Glomerular visceral epithelial cell (primary cell): ENCODE measurements at regions not wholly inside any gene's neighbourhood (a gene's known extent, or its start where the extent isn't known, plus 50 kb on each side); places are given as distances from the start of the nearest gene placed in this dataset.

Experiments used
- DNase-seq: peaks from one replicate; pipeline ENCODE4 v3.0.0-alpha.2; 2016; ENCODE audit errors: extremely low spot score

DNA sequence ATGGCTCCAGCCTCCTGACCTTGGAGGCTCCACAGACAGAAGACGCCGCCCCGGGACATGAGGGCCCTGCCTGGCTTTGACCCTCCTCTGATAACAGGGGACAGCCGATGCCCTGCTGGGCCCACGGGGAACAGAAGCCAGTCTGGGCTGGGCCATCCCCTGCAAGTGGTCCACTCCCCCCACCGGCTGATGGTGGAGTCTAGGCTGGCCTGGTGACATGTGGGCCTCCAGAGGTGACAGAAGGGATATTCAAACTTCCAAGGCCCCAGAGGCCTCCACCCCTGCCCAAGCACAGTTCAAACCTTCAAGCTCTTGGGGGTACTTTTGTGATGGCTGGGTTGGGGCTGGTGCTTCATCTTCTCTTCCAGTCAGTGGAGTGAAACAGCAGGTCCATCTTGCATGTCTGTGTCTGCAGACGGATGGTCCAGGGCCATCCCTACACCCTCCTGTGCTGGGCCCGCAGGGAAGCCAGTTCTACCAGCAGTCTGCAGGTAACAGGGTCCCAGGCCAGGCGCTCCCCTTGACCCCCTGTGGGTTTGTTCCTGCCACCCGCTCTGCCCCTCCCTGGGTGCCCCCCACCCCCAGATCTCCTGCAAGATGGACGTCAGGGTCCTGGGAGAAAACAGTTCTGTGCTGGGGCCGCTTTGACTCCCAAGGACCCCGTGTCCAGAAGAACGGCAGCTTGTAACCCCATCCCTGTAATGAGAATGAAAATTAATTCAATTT lies 929.9 kb downstream of the BRD1 start:
- no peak for DNase-seq

DNA sequence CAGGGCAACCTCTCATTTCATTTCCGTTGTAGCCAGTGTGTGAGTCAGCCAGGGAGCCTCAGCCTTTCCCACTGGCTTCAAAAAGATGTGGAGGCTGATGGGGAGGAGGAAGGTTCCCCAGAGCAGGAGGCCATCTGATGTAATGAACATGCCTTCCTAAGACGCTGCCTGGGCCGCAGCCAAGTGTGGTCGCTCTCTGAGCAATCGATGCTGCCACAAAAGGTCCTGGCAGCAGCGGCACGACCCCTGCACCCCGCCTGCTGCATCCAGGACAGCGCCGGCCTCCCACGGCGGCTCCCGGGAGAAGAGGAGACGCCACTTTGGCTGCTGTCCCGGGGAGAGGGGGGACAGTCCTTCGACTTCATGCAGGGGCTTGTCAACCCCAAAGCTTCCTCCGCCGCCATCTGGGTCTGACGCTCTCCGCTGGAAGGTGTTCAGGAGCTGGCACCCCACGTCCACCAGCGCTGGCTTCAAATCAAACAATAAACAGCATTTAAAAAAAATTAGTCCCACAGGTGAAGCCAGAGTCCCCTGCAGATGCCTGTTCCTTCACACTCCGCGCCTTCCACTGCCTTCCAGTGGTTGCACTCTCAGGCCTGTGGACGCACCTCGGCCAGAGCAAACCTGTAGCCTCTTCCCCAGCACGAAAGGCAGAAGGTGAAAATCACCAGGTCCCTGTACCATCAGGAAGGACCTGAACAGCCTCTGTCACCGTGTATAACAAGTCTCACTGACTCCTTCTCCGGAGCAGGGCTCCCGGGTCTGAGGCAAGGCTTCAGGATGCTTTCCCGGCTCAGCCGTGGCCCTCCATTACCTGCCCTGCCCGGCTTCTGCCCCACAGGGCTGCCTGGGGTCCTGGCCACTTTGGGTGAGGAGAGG lies 930.7 kb downstream of the BRD1 start:
- no peak for DNase-seq

DNA sequence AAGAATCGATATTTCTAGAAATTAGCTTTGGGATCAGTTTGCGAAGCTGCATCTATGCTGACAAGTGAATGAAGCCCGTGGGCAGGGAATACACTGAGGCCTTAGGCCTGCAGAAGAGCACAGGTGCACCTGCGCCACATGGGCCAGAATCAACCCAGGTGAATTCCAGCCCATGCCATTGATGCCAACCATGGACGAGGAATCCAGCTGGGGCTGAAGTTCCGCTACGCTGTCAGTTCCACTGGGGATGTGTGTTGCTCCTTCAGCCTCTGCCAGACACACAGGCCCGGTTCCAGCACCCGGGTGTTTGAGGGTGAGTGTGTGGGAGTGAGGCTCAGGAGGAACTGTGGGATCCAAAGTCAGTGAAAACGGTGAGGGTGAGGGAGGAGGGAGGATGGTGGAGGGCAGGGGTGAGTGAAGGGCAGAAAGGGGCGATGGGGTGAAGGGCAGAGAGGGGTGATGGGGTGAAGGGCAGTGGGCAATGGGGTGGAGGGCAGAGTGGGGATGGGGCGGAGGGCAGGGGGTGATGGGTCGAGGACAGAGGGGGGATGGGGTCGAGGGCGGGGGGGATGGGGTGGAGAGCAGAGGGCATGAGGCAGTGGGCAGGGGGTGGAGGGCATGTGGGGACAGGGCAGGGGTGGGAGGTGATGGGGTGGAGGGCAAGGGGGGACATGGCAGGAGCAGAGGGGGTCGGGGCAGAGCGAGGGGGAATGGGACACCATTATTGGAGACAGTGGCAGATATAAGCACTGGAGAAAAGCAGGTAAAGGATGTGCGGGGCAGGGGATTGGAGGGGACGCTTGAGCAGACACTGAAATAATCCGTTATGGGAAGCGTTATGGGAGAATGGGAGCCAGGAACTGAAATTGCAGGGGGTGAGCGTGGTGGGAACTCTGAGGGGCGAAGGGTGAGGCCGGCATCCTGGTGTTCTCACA lies 931.6 kb downstream of the BRD1 start:
- no peak for DNase-seq

DNA sequence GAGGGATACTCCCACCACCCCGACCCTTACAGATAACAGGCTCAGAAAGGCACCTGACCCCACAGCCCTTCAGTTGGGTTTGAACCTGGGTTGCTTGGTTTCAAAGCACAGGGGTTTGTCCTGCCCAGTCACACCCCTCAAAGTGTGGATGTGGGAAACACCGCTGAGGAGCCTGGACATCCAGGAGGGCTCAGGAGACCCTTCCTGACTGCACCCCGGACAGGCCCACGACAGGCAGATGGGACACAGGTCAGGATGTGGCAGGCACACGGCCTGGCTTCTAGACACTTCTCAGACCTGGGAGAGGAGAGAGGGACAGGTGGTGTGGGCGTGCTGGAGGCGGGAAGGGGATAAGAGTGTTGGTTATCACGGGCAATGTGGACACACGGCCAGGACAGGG lies 932.3 kb downstream of the BRD1 start:
- no peak for DNase-seq

DNA sequence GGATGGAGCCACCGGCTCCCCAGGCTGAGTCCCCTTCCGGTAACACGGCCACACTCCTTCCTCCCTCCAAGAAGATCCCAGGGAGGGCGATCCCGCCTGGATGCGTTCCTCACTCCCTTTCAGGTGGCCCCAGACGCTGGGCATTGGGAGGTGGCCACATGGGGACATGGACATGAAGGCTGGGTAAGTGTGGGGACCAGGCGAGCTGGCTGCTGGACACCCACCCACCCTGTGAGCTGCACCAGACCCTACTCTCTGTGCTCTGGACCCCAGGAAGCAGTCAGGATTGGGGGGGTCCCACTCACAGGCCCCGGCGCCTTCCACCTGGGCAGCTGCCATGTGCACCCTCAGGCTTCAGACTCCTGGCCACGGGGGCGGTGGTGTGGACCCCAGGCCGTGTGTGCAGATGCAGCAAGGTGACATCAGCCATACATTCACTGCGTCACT lies 932.8 kb downstream of the BRD1 start:
- no peak for DNase-seq

DNA sequence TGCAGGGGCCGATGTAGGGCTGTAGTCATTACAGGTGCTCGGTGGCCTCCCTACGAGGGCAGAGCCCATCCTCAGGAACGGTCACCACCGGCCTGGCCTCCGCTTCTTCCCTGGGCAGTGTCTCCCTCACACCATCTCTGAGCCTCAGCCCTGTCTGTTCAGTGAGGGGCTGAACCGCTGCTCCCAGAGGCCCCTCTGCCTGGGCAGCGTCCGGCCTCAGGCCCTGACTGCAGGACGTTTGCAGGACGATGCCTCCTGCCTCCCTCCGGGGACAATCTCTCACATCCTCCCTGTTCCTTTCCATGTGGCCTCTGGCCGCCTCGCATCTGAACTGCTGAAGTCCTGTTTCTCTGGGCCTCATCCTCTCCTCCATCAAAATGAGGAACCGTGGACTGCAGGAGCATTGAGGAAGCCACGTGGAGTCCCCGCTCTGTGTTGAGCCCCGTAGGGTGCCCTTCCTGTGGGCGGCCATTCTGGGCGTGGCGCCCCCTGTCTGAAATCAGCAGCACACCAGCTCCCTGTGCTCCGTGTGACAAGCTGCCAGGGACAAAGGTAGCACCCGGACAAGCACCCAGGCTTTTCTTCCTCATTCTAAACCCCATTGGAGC lies 933.5 kb downstream of the BRD1 start:
- no peak for DNase-seq

DNA sequence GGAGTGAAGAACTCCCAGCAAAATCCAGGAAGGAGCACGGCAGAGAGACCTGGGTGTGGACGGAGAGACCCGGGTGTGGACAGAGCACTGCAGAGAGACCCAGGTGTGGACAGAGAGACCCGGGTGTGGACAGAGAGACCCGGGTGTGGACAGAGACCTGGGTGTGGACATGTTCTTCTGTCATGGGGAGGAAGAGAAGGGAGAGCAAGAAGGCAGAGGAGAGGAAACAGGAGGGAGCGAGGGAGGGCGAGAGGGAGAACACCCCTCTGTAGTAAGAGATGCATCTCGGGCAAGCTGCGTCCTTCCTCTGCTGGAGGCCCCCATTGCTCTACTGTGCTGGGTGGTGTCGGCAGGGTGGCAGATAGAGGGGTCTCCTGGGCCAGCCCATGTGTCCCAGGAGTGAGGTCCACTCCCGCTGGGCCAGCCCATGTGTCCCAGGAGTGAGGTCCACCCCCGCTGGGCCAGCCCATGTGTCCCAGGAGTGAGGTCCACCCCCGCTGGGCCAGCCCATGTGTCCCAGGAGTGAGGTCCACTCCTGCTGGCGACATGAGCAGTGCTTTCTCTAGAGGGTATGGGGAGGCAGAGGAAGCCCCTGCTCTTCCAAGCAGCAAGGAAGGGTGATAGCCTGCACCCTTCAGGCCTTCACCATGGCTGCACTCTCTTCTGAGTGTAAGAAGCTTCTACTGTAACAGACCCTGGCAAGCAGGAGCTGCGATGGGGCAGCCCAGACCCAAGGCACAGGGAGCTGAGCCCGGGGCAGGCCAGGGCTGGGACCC lies 934.2 kb downstream of the BRD1 start:
- no peak for DNase-seq

DNA sequence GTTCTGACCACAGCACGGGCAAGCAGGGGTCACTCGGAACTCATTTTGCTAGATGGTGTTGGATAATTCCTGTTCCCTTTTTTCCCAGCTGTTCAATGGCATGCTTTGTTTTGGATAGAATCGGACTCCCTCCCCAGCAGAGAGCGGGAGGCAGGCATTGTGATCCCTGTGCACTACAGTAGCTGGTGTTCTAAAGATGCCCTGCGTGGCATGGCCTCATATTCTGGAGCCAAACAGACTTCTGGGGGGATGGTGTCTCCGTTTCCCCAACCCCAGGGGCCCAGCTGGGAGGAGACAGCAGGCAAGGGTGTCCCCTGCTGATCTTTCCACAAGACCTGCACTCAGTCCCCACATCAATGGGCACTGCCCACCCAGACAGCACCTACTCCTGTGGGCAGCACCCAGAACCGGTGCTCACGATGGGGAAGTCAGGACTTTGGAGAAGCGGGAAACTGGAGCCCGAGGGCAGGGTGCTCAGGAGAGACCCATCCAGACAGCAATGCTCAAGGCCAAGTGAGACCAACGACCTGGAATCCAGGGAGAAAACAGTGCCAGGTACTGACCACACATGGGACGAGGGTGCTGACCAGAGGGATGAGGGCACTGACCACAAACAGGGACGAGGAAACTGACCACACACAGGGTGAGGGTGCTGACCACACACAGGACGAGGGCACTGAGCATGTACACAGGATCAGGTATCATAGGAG lies 934.9 kb downstream of the BRD1 start:
- no peak for DNase-seq

DNA sequence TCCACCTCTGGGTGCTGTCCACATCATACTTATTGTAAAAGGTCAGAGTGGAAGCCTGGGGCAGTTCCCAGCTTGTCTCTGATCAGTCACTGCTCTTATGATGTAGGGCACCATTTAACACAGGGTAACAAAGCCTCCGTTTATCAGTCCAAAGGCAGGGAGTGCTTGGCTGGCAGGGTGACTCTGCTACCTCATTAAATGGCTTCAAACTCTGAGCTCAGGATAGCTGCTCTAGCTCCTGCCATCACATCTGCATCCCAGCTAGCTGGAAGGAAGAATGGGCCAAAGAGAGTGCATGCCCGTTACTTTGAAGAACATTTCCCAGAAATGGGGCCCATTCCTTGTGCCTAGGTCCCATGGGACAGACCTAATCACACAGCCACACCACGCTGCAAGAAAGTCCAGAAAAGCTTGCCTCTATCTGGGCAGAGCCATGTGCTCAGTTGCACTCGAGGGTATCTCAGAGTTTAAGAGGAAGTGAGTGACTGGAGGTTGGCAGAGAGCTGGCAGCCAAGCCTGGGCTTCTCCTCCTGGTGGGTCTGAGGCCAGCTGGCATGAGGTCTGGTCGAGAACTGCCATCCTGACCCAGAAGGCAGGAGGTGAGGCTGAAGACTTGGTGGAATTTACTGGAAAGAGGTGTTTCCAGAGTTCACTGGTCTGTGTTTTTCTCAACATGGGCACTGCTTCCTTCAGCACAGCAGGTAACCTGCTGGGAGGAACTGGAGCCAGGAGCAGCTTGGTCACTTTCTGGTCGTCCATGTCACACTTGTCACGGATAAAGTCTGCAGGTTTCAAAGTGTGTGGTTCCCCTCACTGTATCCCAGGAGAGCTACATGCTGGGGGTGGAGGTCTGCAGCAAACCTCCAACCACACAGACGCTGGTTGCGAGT lies 935.7 kb downstream of the BRD1 start:
- no peak for DNase-seq

DNA sequence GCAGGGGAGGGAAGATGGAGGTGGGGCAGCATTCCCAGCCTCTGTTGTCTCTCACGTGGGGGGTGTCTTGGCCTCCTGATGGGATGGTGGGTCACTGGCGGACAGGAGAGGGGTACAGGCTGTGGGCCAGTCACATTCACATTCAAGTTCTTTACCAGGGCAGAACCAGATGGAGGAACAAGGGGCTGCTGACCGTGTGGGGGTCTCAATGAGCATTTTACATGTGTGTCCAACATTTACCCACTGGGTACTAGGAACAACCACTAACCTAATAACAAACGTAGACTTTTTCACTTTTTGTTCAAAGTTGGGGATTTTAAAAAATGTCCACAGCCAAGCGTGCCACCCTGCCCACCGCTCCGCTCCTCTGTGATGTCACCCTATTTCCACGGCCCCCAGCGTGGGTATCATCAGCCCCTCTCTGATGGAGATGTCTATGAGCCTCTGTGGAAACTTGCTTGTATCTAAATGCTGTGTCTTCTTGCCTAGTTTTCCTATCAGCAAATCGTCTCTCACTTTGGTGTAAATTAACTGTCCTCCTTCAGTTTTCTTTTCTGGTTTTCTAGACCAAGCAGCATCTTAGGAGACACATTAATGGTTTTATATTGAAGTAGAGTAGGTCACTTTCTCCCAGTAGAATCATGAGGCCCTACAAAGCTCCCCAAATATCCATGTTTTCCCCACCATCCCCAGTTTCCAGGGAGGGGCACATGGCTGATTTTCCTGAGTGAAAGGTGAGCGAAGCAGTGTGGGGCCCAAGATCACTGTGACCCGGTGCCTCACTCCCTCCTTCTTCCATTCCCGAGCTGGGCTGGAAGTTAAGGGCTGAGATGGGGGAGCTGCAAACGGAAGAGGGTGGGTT lies 936.7 kb downstream of the BRD1 start:
- no peak for DNase-seq

DNA sequence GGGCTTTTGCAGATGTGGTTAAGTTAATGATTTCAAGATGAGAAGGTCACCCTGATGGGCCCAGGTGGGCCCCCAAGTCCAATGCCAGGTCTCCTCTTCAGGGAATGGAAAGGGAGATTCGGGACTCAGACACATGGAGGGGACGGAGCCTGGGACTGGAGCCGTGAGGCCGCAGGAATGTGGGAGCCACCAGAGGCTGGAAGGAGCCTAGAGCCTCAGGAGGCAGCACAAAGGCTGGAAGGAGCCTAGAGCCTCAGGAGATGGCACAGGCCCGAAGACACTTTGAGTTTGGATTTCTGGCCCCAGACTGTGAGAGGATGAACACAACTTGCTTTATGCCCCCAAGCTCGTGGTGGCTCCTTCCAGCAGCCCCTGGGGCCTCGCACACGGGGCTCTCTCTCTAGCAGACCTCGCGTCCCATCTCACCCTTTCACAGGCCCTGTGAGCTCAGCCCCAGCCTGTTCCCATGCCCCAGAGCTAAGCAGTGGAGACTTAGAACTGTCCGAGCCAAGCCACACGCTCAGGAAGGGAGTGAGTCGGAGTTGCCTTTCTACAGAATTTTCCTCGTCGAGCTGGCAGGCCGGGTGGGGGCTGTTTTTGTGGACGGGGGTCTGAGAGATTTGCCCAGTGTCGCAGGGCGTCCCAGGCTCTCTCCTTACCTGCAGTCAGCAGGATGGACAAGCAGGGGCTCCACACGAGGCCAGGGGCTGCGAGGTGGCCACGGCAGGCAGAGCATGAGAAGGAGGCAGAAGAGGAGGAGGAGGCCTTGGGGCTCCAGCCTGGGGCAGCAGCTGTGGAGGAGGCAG lies 937.6 kb downstream of the BRD1 start:
- no peak for DNase-seq

DNA sequence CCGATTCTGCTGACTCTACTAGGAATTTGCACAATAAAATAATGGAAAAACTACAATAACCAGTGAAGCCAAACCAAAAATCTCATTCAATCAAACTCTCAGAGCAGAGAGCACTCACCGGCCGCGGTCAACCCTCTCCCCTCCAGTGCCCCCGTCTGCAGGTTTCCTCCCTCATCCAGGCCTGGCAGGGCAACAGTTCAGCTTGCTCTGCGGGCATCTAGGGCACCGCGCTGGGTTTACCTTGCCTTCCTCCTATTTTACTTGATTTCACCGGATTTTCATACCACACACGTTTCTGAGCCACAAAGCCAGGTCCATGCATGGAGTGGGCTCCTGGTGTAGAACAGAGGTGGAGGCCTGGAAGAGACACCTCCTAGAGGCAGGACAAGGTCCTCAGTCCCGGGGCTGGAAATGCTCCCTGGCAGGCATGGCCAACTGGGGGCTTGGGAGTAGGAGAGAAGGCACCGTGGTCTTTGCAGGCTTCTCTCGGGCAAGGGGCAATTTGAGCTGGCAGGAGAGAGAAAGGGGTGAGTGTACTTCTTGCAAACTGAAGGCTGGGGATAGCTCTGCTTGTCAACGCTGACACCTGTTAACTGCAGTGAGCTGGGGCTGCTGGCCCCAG lies 938.4 kb downstream of the BRD1 start:
- DNase-seq: no peak

DNA sequence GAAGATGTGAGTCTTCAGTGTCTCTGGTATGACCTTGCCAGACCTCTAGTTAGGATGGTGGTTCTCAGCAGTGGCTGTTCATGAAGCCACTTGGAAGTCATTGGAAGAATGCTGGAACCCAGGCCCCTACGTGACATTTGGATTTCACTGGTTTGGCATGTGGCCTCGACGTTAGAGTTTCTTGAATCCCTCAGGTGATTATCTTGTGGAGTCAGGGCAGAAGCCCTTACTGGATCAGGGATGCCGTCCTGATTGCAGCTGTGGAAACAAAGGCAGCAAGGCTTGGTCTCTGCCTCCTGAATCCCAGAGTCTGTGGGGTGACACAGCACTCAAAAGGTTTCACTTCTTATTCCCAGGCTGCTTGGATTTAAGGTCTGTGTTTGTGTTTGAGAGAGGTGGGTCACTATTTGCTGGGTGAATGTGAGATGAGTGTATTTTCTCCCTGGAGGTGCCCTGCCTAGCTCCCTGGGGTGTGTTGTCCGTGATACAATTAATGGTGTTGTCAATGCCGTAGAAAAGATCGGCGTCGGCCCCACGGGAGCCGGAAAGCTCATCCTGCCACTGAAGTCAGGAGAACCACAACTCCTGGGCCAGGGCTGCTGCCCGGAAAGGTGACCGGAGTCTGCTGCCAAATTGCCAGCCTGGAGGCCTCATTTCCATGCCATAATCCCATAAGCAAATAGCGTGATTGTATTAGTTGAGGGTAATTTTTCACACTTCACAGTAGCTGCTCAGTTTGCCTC lies 939.0 kb downstream of the BRD1 start:
- DNase-seq: no peak

DNA sequence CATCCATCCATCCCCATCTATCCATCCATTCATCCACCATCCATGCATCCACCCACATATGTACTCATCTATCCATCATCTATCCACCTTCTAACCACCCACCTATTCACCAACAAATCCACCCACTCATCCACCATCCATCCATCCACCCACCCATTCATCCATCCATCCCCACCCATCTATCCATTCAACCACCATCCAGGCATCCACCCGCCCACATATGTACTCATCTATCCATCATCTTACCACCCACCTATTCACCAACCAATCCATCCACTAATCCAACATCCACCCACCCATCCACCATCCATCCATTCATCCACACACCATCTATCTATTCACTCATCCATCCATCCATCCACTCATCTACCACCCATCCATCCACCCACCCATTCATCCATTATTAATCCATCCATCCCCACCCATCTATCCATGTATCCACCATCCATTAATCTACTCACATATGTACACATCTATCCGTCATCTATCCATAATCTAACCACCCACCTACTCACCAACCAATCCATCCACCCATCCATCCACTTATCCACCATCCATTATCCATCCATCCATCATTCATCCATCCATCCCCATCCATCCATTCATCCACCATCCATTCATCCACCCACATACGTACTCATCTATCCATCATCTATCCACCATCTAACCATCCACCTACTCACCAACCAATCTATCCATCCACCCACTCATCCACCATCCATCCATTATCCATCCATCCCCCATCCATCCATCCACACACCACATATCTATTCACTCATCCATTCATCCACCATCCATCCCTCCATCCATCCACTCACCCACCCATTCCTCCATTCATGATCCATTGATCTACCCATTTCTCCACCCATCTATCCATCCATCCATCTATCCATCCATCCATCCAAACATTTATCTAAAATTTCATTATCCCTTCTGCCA lies 940.0 kb downstream of the BRD1 start:
- no peak for DNase-seq
